Urothelium cell line (cell line): ENCODE measurements at regions not wholly inside any gene's neighbourhood (a gene's known extent, or its start where the extent isn't known, plus 50 kb on each side); places are given as distances from the start of the nearest gene placed in this dataset.

Source experiments
- DNase-seq: peaks from one replicate; pipeline ENCODE4 v3.0.0; 2011; ENCODE audit warnings: low spot score, mixed read lengths
- FAIRE-seq: peaks from 2 replicates; lab custom pipeline; 2011; peaks lifted over from hg19 to GRCh38; lab: Jason Lieb, UNC

DNA sequence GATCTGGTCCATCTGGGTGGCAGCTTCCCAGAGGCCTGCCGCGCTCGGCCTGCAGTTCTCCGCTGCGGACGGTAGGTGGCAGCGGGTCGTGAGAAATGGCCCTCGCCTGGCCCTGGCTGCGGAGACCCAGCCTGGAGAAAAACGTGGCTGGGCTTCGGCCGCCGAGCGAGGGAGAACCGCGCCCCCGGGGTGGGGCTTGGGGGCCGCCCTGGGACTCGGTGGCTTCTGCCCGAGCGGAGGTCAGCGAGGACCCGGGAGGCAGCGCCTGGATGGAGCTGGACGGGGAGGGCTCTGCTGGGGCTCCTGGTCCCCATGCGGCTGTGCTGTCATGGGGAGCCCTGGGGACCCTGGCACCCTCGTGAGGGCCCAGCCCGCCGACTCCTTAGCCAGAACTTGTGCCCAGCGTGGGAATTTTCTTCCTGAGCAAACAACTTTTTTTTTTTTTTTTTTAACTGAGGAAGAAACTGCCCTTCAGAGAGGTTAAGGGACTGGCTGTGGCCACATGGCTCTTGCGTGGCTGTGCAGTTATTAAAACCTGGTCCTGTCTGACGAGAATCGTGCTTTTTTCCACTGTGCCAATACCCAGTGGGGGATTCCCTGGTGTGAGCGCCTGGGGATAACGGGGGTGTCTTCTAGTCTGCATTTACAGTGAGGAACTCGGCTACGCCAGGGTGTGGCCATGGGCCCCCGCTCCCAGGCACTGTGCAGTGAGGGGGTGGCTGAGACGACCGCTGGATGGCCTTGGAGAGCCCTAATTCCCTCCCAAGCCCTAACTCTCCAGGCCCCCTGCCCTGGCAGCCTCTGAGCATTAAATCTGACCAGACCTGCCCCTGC is 535.6 kb downstream of the INSC start:
- peak; percentile 94 for DNase-seq
- FAIRE-seq, result peak; percentile 96

DNA sequence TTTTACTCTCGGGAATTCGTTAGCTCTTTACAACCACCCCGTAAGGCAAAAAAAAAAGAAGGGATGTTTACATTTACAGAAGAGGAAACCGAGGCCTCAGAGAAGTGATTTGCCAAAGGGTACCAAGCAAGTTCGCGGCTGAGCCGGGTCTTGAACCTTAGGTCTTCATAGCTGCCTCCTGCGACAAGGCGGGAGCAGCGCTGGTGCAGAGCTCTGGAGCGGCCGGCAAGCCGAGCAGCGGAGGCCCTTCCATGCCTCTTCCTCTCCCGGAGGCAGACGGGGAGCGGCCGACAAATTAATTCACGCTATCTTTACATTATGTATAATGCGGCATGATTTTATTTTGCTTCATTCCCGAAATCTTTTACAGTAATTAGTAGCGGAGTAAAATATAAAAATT is 536.3 kb downstream of the INSC start:
- FAIRE-seq (no peak), DNase-seq (no peak)

GRCh38 chr11:15651816-15652215 is 537.1 kb downstream of the INSC start:
- FAIRE-seq (no peak), DNase-seq (no peak)

DNA sequence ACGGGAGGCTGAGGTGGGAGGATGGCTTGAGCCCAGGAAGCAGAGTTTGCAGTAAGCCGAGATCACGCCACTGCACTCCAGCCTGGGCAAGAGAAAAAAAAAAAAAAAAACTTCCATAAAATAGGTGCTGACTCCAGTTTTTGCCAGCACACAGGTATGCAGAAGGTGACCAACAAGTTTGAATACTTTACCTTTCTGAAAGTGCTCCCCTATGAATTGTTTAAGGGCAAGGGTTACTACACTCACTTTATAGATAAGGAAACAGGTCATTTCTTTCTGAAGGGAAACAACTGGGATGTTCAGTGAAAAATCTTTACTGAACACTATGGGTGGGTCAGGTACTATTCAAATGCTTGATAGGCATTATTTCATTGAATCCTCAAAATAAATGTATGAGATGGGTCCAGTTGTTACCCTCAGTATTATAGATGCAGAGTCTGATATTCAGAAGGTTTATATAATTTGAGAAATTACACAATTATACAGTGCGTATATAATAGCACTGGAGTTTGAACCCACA is 538.5 kb downstream of the INSC start:
- no peak for DNase-seq
- no peak for FAIRE-seq

GRCh38 chr11:15654451-15654850 is 539.7 kb downstream of the INSC start:
- DNase-seq, result no peak
- FAIRE-seq, result no peak

- FAIRE-seq, result no peak
- no peak for DNase-seq
Measured at GRCh38 chr11:15655552-15655951, 540.8 kb downstream of the INSC start.

DNA sequence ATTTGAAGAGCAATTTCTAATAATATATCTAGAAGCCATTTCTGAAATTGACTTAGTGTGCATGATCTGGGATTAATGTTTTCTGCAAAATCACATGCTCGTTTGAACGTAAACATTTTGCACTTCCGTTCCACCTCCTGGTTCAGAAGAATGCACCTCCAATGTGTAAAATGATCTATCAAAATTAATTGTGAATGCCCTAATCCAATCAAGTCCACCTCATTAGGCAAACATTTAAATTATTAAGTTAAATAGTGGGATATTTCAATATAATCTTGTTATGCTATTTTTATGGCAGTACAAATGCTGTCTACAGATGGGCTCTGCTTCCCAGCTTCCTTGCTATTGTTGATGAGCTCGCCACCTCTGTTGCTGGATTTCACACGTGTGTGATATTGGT is 542.5 kb downstream of the INSC start:
- DNase-seq (no peak), FAIRE-seq (no peak)

DNA sequence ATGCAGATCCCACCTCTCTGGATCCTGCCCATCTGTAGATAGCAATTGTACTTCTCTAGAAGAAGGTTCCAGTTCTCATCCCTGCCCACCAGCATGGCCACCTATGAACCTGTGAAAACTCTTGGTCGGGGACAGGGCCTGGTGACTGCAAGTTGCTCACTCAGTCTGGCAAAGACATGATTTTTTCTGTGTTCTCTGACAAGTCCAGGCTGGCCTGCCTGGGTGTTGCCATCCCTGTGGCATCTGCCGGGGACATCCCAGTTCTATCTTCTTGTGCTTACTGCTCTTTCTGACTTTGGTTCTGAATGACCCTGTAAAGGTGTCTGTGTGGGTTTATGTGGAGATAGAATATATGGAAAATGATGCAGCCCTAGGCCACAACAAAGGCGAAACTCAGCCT is 545.8 kb downstream of the INSC start:
- no peak for FAIRE-seq
- DNase-seq, result no peak

DNA sequence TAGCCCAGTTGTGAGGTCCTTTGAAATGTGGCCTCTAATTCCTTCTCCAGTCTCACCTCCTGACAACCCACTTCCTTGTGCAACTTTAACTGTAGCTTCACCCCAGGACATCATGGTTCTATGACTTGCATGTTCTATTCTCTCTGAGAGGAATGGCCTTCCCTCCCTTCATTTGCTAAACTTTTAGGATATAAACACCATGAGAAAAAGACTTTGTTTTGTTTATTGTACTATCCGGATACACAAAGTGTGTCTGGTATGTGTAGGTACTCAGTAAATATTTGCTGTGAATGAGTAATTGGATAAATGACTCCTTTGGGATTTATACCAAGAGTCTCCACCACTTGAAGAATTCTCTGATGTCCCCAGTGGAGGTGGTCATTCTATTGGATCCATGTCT is 547.6 kb downstream of the INSC start:
- no peak for FAIRE-seq
- no peak for DNase-seq

DNA sequence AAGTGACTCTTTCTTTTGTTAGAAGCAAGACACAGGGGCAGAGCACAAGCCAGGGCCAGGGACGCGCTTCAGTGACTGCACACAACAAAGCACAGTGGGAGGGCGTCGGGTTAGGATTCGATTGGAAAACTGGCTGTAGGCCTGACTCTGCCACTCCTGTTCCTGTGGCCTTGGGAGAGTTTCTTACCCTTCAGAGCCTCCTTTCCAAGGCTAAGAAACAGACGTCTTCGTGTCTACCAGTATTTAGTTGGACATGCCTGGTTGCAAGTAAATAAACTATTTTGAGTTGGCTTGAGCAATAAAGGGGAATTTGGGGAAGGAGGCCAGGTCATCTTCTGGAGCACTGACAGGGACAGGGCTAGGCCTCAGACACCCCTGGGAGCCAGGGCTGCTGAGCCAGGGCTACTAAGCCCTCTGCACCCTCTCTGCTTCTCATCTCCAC is 549.1 kb downstream of the INSC start:
- no peak for DNase-seq
- no peak for FAIRE-seq

DNA sequence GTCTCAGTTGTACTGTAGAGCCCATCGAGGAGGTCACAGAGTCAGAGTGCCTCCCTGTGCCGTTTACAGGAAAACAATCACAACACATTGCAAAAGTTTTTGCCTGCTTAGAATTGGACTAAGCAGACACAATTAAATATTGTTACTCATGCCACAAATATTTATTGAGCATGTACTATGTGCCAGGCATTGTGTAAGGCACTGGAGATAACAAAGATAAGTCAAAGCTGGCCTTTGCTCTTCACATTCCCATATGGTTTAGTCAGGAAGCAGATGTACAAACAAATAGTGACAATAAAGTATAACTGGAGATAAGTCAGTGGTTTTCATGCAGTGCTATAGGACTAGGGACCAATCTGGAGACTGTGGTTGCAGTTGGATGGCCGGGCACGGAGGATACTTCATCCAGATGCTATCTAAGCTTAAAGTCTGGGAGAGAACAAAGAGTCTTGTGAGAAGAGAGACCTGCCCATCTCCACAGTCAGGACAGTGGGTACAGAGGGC is 550.7 kb downstream of the INSC start:
- FAIRE-seq (peak; percentile 76), DNase-seq (peak; percentile 49)

DNA sequence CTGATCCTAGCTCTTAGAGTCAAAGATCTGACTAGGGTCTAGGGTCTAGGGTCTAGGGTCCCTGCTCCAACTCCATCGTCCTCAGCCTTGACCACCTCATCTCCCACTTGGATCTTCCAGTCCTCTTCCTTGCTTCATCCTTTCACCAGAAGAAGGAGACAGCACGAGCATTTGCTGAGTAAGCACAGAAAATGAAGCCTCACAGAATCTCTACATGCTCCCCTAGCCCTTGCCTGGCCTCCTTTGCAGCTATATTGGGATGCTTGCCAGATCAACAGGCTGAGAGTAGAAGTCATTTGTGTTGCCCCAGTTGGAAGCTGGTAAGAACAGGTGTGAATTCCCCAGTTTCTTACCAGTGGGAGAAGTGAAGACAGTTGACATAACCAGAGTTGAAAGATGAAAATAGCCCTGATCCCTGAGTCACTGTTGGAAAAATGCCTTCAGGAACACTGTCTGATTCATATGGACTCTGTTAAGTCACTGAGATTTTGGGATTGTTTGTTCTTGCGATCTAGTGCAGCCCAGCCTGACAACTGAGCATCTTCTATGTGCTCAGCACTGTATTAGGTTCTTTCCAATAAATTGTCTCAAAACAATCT is 552.5 kb downstream of the INSC start:
- DNase-seq (peak; percentile 26), FAIRE-seq (no peak)

- DNase-seq, result no peak
Measured at GRCh38 chr11:15668718-15669117, 554.0 kb downstream of the INSC start.

GRCh38 chr11:15670520-15671070 is 555.9 kb downstream of the INSC start:
- no peak for DNase-seq
- FAIRE-seq, result no peak

More at GRCh38 chr11:15668718-15669117, 554.0 kb downstream of the INSC start:
- no peak for FAIRE-seq

- DNase-seq (no peak), FAIRE-seq (no peak)
Measured at GRCh38 chr11:15671216-15671615, 556.5 kb downstream of the INSC start.

DNA sequence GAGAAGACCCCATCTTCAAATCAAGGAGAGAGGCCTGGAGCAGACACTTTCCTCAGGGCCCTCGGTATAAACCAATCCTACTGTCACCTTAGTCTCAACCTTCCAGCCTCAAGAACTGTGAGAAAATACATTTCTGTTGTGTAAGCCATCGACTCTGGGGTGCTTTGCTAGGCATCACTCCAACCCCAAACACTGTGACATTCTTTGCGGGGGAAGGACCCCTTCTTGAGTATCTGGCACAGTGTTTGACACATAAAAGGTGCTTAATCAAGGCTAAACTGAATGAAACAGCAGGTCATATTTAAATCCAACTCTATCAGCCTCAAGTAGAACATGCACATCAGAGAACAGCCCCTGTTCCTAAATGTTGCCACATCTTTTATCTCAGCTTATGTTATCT is 558.1 kb downstream of the INSC start:
- DNase-seq (no peak), FAIRE-seq (no peak)

- DNase-seq (no peak), FAIRE-seq (peak; percentile 5)
Measured at GRCh38 chr11:15673408-15673831, 558.7 kb downstream of the INSC start.

- DNase-seq (no peak), FAIRE-seq (no peak)
Measured at GRCh38 chr11:15674756-15675155, 560.0 kb downstream of the INSC start.

DNA sequence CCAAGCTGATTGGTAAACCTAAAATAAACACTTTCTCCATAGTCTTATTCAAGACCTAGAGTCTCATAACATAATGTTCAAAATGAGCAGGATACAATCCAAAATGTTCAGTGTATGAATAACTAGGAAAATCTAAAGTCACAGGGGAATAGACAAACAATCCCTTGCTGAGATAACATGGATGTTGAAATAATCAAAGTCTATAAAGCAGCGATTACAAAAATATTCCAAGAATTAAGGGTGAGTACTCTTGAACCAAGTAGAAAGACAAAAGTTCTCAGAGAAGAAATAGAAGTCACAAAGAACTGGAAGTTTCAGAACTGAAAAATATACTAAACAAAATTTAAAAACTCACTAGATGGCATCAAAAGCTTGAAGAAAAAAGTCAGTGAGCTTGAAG is 561.0 kb downstream of the INSC start:
- FAIRE-seq (no peak), DNase-seq (no peak)

DNA sequence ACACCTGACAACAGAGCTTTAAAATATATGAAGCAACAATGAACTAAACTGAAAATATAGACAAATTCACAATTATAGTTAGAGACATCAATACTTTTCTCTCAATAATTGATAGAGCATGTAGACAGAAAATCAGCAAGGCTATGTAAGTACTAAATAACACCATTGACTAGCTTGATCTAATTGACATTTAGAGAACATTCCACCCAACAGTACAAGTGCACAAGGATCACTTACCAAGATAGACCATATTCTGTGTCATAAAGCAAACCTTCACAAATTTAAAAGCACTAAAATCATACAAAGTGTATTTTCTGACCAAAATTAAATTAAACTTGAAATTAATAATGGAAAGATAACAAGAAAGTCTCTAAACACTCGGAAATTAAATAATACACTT is 562.5 kb downstream of the INSC start:
- FAIRE-seq (no peak), DNase-seq (no peak)

DNA sequence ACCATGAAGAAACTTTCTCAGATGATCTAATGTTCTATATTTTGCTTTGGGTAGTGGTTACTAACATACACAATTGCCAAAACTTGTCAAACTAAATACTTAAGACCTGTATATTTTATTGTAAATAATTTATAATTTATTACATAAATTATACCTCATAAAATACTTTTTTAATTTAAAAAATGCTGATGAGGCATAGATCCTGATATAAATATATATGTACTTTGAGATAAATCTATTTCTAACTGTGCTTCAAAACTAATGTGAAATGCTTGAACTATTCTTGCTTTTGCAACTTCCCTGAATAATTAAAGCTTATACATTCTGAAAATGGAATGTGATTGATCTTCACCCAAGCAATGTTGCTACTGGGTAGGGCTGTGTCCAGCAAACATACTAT is 568.8 kb downstream of the INSC start:
- FAIRE-seq (no peak), DNase-seq (no peak)

DNA sequence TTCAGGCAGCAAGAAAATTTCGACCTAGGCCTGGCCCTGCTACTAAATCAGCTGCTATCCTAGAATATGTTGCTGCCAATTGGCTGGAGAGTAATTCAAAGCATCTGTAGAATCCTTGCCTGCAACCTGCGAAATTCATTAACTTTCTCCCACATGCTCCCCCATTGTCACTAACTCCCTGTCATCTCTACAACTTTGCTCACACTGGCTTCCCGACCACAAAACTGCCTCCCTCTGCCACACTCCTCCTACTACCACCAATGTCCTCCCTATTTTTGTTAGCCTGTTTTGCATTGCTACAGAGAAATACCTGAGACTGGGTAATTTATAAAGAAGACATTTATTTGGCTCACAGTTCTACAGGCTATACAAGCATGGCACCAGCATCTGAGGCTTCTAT is 570.6 kb downstream of the INSC start:
- no peak for FAIRE-seq

More for the DNA sequence above, 570.6 kb downstream of the INSC start:
- no peak for DNase-seq
